ENCODE measurements at regions not wholly inside any gene's neighbourhood (a gene's known extent, or its start where the extent isn't known, plus 50 kb on each side); places are given as distances from the start of the nearest gene placed in this dataset.

DNA sequence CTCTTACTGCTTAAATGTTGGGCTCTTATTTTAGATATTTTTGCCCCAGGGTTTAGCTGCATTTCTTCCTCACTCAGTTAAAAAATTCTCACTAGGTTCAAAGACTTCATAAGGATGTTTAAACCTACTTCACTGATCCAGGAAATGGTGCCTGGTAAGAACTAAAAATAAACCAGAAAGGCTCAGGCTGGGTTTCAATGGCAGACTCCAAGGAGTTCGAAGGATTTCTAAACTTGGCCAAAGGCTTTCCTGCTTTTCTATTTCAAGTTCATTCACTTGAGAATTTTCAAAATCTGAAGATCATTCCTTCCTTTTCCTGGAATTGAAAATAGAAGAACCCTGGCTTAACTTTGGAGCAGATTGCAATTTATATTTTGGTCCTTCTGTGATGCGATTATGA lies 193.0 kb upstream of the MAP1B start:
- TF ChIP-seq, protein P1, sequence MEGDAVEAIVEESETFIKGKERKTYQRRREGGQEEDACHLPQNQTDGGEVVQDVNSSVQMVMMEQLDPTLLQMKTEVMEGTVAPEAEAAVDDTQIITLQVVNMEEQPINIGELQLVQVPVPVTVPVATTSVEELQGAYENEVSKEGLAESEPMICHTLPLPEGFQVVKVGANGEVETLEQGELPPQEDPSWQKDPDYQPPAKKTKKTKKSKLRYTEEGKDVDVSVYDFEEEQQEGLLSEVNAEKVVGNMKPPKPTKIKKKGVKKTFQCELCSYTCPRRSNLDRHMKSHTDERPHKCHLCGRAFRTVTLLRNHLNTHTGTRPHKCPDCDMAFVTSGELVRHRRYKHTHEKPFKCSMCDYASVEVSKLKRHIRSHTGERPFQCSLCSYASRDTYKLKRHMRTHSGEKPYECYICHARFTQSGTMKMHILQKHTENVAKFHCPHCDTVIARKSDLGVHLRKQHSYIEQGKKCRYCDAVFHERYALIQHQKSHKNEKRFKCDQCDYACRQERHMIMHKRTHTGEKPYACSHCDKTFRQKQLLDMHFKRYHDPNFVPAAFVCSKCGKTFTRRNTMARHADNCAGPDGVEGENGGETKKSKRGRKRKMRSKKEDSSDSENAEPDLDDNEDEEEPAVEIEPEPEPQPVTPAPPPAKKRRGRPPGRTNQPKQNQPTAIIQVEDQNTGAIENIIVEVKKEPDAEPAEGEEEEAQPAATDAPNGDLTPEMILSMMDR (IDR thresholded peaks at IDR 0.05), result no peak
- Histone ChIP-seq H3K4me3 (no peak overlapping the region), H3K36me3 (ENCODE audit: low read depth, missing control alignments) (no peaks in the 10 kb centered on the region), H3K27me3 (no peaks in the 10 kb centered on the region), H3K4me1 (no peaks in the 10 kb centered on the region), H3K27ac (no peak overlapping the region), H3K9me3 (no peaks in the 10 kb centered on the region)
- 79 to 86% methylated on average over 2 of the region's 2 CpGs for WGBS, 2 donors
- intact Hi-C loops (cut with DNase I; ENCODE audit: low total_unique reads), result no loop called here
- no peak for DNase-seq

DNA sequence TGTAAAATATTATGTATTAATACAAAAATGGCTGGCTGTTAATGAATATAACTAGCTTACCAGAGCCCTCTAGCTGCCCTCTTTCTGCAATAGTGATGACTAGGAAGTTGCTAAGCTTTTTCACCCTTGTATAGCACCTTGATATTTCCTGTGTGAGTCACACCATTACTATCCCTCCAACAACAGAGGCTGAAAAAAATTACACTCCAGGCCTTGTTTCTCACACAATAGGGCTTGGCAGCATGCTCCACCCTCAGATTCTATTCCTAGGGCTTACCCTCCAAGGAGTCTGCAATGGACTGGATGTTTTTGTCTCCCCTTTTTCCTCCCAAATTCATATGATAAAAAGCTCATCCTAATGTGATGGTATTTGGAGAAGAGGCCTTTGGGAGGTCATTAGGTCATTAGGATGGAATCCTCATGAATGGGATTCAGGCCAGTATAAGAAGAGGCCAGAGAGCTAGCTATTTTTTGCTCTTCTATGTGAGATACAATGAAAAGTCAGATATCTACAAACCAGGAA lies 184.6 kb upstream of the MAP1B start:
- H3K9me3 ChIP-seq, result no peaks in the 10 kb centered on the region
- no peak for DNase-seq
- no peak for TF ChIP-seq POLR2A (IDR thresholded peaks at IDR 0.05)
- TF ChIP-seq, protein P1 (IDR thresholded peaks at IDR 0.05), result no peak
- no peak overlapping the region for H3K27ac ChIP-seq
- H3K36me3 ChIP-seq (ENCODE audit: low read depth, missing control alignments), result no peaks in the 10 kb centered on the region
- H3K27me3 ChIP-seq, result no peaks in the 10 kb centered on the region
- intact Hi-C loops (cut with DNase I; ENCODE audit: low total_unique reads), result no loop called here
- H3K4me3 ChIP-seq, result no peak overlapping the region
- H3K4me1 ChIP-seq, result no peaks in the 10 kb centered on the region

DNA sequence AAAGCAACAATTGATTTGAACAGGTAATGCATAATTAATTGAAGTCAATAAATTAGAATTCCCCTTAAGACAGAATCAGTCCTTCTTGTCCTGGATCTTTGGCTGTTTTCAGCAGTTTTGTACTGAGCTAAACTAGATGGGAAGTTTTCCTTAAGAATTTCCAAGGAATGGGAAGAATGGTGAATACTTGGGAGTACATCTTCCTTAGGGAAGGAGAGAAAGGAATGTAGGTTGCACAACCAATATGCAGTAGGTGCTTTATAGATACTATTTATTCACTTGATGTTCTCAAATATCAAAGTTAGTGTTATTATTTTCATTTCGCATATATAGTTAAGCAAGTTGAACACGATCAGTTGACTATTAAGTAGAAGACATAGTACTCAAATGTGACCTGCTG lies 183.5 kb upstream of the MAP1B start:
- H3K9me3 ChIP-seq, result no peaks in the 10 kb centered on the region
- intact Hi-C loops (cut with DNase I; ENCODE audit: low total_unique reads), result no loop called here
- DNase-seq, result no peak
- no peaks in the 10 kb centered on the region for H3K27me3 ChIP-seq
- no peak overlapping the region for H3K4me3 ChIP-seq
- H3K27ac ChIP-seq, result no peak overlapping the region
- 93 to 97% methylated on average over 2 of the region's 2 CpGs for WGBS, 2 donors
- no peaks in the 10 kb centered on the region for H3K4me1 ChIP-seq
- H3K36me3 ChIP-seq (ENCODE audit: low read depth, missing control alignments), result no peaks in the 10 kb centered on the region
- TF ChIP-seq POLR2A (IDR thresholded peaks at IDR 0.05), result no peak
- TF ChIP-seq, protein P1 (IDR thresholded peaks at IDR 0.05), result no peak

DNA sequence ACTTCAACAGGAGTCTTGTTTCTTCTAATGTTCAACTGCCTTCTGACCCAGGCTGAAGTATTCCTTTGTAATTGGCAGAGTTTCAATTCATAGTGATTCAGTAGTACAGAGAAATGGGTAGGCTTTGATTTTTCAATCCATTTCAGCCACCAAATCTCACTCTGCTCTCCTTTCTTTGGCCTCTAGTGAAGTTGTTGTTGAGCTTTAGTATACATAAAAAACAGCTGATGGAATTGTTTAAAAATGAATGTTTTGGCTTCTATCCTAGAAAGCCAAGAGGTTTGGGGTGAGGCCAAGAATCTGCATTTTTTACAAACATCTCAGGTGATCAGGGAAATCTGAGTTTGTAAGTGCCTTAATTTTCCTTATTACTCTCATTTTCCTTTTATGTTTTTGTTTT lies 182.9 kb upstream of the MAP1B start:
- Histone ChIP-seq H3K4me3 (no peak overlapping the region), H3K4me1 (no peaks in the 10 kb centered on the region), H3K27ac (no peak overlapping the region), H3K36me3 (ENCODE audit: low read depth, missing control alignments) (no peaks in the 10 kb centered on the region), H3K27me3 (no peaks in the 10 kb centered on the region), H3K9me3 (no peaks in the 10 kb centered on the region)
- no peak for DNase-seq
- TF ChIP-seq, protein P1 (IDR thresholded peaks at IDR 0.05), result no peak
- TF ChIP-seq POLR2A (IDR thresholded peaks at IDR 0.05), result no peak
- intact Hi-C loops (cut with DNase I; ENCODE audit: low total_unique reads), result no loop called here

DNA sequence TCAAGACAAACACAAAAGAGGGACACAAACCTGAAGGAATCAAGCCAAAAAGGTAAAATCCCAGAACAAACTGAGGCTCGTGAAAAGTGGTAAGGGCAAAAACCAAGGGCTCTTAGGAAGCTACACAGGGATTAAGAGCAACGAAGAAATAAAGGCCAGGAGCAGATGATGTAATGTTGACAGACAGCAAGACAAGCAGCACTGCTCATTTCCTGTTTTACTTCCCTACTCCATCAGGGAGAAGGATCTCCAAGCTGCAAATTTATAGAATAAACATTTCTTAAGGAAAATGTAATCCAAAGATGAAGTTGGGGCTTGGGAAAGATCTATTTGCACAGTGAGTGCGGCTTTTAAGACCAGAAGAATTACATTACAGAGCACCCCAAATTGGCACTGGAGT lies 182.3 kb upstream of the MAP1B start:
- Histone ChIP-seq H3K27ac (no peak overlapping the region), H3K4me1 (no peaks in the 10 kb centered on the region), H3K9me3 (no peaks in the 10 kb centered on the region), H3K36me3 (ENCODE audit: low read depth, missing control alignments) (no peaks in the 10 kb centered on the region), H3K4me3 (no peak overlapping the region), H3K27me3 (no peaks in the 10 kb centered on the region)
- 74 to 75% methylated on average over 3 of the region's 3 CpGs for WGBS, 2 donors
- no peak for TF ChIP-seq POLR2A (IDR thresholded peaks at IDR 0.05)
- TF ChIP-seq, protein P1 (IDR thresholded peaks at IDR 0.05), result no peak
- intact Hi-C loops (cut with DNase I; ENCODE audit: low total_unique reads), result no loop called here
- DNase-seq, result no peak

Data from testis (tissue), 2 donors.